Hepatocyte (in vitro differentiated cells): ENCODE measurements at regions not wholly inside any gene's neighbourhood (a gene's known extent, or its start where the extent isn't known, plus 50 kb on each side); places are given as distances from the start of the nearest gene placed in this dataset.

ENCODE experiments used
- CTCF ChIP-seq: fragments of 200-600 bp; sonication (generic); IDR thresholded peaks from 2 replicates; pipeline ENCODE4 v1.5.1; 2016; ENCODE audit warnings: antibody characterized with exemption, mild to moderate bottlenecking; ENCODE audit not compliant: poor library complexity
- EZH2 ChIP-seq: fragments of 200-600 bp; sonication (generic); IDR thresholded peaks from 2 replicates; pipeline ENCODE4 v1.6.1; 2016; ENCODE audit warnings: antibody characterized with exemption, mild to moderate bottlenecking, borderline replicate concordance

DNA sequence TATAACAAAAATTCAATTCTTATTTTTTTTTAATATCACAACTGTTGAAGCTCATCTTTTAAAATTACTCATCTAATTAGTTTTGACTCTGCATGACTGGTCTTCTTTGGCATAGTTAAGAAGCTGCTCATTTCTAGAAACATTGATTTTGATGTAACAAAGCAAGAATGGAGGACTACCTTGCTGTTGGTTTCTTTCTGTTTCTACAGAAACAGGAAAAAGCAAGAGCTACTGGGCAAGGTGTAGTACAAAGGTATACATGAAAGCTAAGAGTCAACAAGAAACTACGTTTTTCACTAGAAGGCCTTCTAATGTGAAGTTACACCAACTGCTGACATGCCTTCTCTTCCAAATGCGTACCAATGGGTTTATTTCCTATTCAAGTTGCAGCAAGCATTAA, 90.6 kb upstream of the SYT4 start:
- TF ChIP-seq CTCF (no peak), EZH2 (no peak)
